Endothelial cell of umbilical vein (primary cell): ENCODE measurements at regions not wholly inside any gene's neighbourhood (a gene's known extent, or its start where the extent isn't known, plus 50 kb on each side); places are given as distances from the start of the nearest gene placed in this dataset.

ENCODE experiments used
- BruUV-seq: library from RNA; stranded (reverse); fragments of 400-500 nt; replicated peaks from 2 replicates; lab custom pipeline; 2021; lab: Mats Ljungman, UMichigan
- CTCF ChIA-PET: fragments of 300-600, 350-600 bp; sonication (Branson Sonifier 250); formaldehyde crosslinking; loops from one replicate; lab custom pipeline; 2021; ENCODE audit warnings: antibody characterized with exemption, inconsistent platforms; lab: Charles Lee
- POLR2A ChIA-PET: fragments of 300-600, 350-600 bp; sonication (Branson Sonifier 250); formaldehyde crosslinking; loops from one replicate; lab custom pipeline; 2021; ENCODE audit warnings: antibody characterized with exemption, inconsistent platforms; lab: Charles Lee
- DNase-seq: peaks from one replicate; pipeline ENCODE4 v3.0.0-alpha.2; 2011; ENCODE audit warnings: low read depth, low spot score
- FAIRE-seq: peaks from 2 replicates; lab custom pipeline; 2011; peaks lifted over from hg19 to GRCh38; lab: Jason Lieb, UNC
- H2AFZ ChIP-seq: 2 replicates; pipeline ENCODE4 v1.6.0; 2012; ENCODE audit warnings: low read depth, low read length, control low read depth, inconsistent platforms
- H3K27ac ChIP-seq: 2 replicates; pipeline ENCODE4 v1.5.1; 2011; ENCODE audit warnings: low read depth, mild to moderate bottlenecking, control low read depth, low read length, moderate library complexity; ENCODE audit not compliant: insufficient read depth
- H3K27me3 ChIP-seq, 2 experiments: 2 replicates each; pipeline versions ENCODE4 v1.6.0 to v1.6.1; 2011; ENCODE audit warnings: low read length in 2 of 2, mixed read lengths in 1 of 2; ENCODE audit not compliant: control insufficient read depth in 2 of 2, insufficient read depth in 2 of 2
- H3K36me3 ChIP-seq, 2 experiments: 2 replicates in 1 of 2; 3 replicates in 1 of 2; pipeline ENCODE4 v1.5.1; 2011; ENCODE audit warnings: low read length in 2 of 2, mild to moderate bottlenecking in 1 of 2, moderate library complexity in 1 of 2; ENCODE audit not compliant: control insufficient read depth in 2 of 2, insufficient read depth in 2 of 2; ENCODE audit errors: extremely low read depth in 1 of 2
- H3K4me1 ChIP-seq: 3 replicates; pipeline ENCODE4 v1.5.1; 2011; ENCODE audit warnings: mild to moderate bottlenecking, low read length; ENCODE audit not compliant: control insufficient read depth, insufficient read depth; ENCODE audit errors: extremely low read depth
- H3K4me2 ChIP-seq: 2 replicates; pipeline ENCODE4 v1.6.1; 2011; ENCODE audit warnings: low read length, control low read depth, mixed read lengths; ENCODE audit not compliant: insufficient read depth
- H3K4me3 ChIP-seq, 3 experiments: fragments of 200-600 bp in 1 of 3; sonication (generic), shearing (Covaris generic) in 1 of 3; replicated peaks in 1 of 3; 2 replicates each; pipeline ENCODE4 v1.5.1; 2011 to 2016; ENCODE audit warnings: control low read depth in 3 of 3, low read length in 3 of 3, mild to moderate bottlenecking in 2 of 3, inconsistent platforms in 1 of 3, low read depth in 1 of 3, moderate library complexity in 1 of 3; ENCODE audit not compliant: insufficient read depth in 1 of 3
- H3K79me2 ChIP-seq: 2 replicates; pipeline ENCODE4 v1.6.0; 2012; ENCODE audit warnings: low read length, inconsistent platforms; ENCODE audit not compliant: control insufficient read depth, insufficient read depth
- H3K9ac ChIP-seq: replicated peaks from 2 replicates; pipeline ENCODE3; 2011; ENCODE audit warnings: low read length, control low read depth; ENCODE audit not compliant: insufficient read depth; ENCODE audit errors: extremely low read depth
- H3K9me1 ChIP-seq: replicated peaks from 3 replicates; pipeline ENCODE4 v1.6.0; 2011; ENCODE audit warnings: mild to moderate bottlenecking, low read length; ENCODE audit not compliant: control insufficient read depth, insufficient read depth; ENCODE audit errors: extremely low read depth
- H3K9me3 ChIP-seq: replicated peaks from 2 replicates; pipeline ENCODE4 v1.5.1; 2012; ENCODE audit warnings: low read length, inconsistent platforms; ENCODE audit not compliant: control insufficient read depth, insufficient read depth
- H4K20me1 ChIP-seq: replicated peaks from 2 replicates; pipeline ENCODE3; 2011; ENCODE audit warnings: mild to moderate bottlenecking, low read length; ENCODE audit not compliant: control insufficient read depth, insufficient read depth; ENCODE audit errors: extremely low read depth
- FOS ChIP-seq: IDR thresholded peaks from 2 replicates; pipeline ENCODE4 v1.6.1; 2011; ENCODE audit warnings: mild to moderate bottlenecking, low read length, moderate library complexity, borderline replicate concordance; ENCODE audit not compliant: insufficient read depth
- GATA2 ChIP-seq: IDR thresholded peaks from 2 replicates; pipeline ENCODE4 v1.7.0; 2011; ENCODE audit warnings: low read depth, mild to moderate bottlenecking, moderate library complexity, mixed read lengths, low read length; ENCODE audit not compliant: insufficient read length, insufficient read depth
- MYC ChIP-seq: IDR thresholded peaks from one replicate; pipeline ENCODE4 v1.6.1; 2011; ENCODE audit warnings: mild to moderate bottlenecking, low read depth, low read length
- POLR2A ChIP-seq: IDR thresholded peaks from 2 replicates; pipeline ENCODE4 v1.6.1; 2012; ENCODE audit warnings: low read depth, mild to moderate bottlenecking, control low read depth, low read length
- POLR2AphosphoS5 ChIP-seq: IDR thresholded peaks from 2 replicates; pipeline ENCODE4 v1.6.1; 2012; ENCODE audit warnings: low read depth, mild to moderate bottlenecking, control low read depth, low read length, moderate library complexity; ENCODE audit not compliant: insufficient read depth
- dilution Hi-C: fragments of 300-500 bp; cut with MboI; formaldehyde crosslinking; loops from one replicate; pipeline ENCODE4 v1.15.0; 2019; ENCODE audit warnings: low sequenced_read_pairs; ENCODE audit not compliant: extremely low pct_ligation_motif_present
- intact Hi-C: fragments of 100-400 bp; cut with micrococcal nuclease; formaldehyde crosslinking; loops from one replicate; pipeline ENCODE4 v1.10.0; 2022
- TF ChIP-seq, protein P1 (sequence below), 2 donors: IDR thresholded peaks; 1 replicate in 1 of 2; 2 replicates in 1 of 2; pipeline ENCODE4 v1.5.1; 2011; ENCODE audit warnings: low read length in 2 of 2, mild to moderate bottlenecking in 2 of 2, moderate library complexity in 2 of 2, control low read depth in 1 of 2, inconsistent platforms in 1 of 2, low read depth in 1 of 2; ENCODE audit not compliant: insufficient read depth in 1 of 2; ENCODE audit errors: extremely low read depth in 1 of 2
- TF ChIP-seq, protein P2 (sequence below): IDR thresholded peaks from 2 replicates; pipeline ENCODE4 v1.6.1; 2011; ENCODE audit not compliant: insufficient read depth, insufficient read length

DNA sequence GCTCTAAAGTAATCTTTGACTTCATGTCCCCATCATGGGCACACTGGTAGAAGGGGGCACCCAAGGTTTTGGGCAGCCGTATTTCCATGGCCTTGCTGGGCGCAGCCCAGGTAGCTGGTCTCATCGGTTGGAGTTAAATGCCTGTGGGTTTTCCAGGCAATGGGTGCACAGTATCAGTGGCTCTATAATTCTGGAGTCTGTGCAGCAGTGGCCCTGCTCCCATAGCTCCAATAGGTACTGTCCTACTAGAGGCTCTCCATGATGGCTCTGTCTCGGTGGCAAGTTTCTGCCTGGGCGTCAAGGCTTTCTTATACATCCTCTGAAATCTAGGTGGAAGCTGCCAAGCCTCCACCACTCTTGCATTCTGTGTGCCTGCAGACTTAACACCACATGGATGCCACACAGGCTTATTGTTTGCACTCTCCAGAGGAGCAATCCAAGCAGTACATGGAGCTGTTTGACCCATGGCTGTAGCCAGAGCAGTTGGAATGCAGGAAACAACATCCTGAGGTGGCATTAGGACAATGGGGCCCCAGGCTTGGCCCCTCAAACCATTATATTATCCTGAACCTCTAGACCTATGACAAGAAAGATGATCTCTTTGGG is 60.5 kb upstream of the UGT8 start:
- Histone ChIP-seq H3K4me3 (no peak overlapping the region), H4K20me1 (no peaks in the 10 kb centered on the region), H3K4me2 (no peak overlapping the region), H3K27me3 (no peaks in the 10 kb centered on the region), H3K79me2 (no peaks in the 10 kb centered on the region), H3K36me3 (no peaks in the 10 kb centered on the region), H3K27ac (no peak overlapping the region), H2AFZ (no peak overlapping the region), H3K9ac (no peak overlapping the region), H3K9me1 (no peaks in the 10 kb centered on the region), H3K4me1 (no peaks in the 10 kb centered on the region), H3K9me3 (no peaks in the 10 kb centered on the region)
- DNase-seq, result no peak
- ChIA-PET POLR2A (no interaction called here), CTCF (no interaction called here)
- dilution Hi-C loops, result no loop called here
- intact Hi-C loops, result no loop called here
- BruUV-seq, result no TSS peak
- TF ChIP-seq GATA2 (no peak), POLR2A (no peak), FOS (no peak), MYC (no peak), POLR2AphosphoS5 (no peak)
- TF ChIP-seq, protein P1, sequence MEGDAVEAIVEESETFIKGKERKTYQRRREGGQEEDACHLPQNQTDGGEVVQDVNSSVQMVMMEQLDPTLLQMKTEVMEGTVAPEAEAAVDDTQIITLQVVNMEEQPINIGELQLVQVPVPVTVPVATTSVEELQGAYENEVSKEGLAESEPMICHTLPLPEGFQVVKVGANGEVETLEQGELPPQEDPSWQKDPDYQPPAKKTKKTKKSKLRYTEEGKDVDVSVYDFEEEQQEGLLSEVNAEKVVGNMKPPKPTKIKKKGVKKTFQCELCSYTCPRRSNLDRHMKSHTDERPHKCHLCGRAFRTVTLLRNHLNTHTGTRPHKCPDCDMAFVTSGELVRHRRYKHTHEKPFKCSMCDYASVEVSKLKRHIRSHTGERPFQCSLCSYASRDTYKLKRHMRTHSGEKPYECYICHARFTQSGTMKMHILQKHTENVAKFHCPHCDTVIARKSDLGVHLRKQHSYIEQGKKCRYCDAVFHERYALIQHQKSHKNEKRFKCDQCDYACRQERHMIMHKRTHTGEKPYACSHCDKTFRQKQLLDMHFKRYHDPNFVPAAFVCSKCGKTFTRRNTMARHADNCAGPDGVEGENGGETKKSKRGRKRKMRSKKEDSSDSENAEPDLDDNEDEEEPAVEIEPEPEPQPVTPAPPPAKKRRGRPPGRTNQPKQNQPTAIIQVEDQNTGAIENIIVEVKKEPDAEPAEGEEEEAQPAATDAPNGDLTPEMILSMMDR (IDR thresholded peaks at IDR 0.05; ENCODE audit: extremely low read depth in 1 of 2, insufficient read depth in 1 of 2, low read depth in 1 of 2, low read length in 2 of 2), result no peak
- TF ChIP-seq, protein P2, sequence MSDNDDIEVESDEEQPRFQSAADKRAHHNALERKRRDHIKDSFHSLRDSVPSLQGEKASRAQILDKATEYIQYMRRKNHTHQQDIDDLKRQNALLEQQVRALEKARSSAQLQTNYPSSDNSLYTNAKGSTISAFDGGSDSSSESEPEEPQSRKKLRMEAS, result no peak
- FAIRE-seq, result no peak
